ENCODE measurements at regions not wholly inside any gene's neighbourhood (a gene's known extent, or its start where the extent isn't known, plus 50 kb on each side); places are given as distances from the start of the nearest gene placed in this dataset.

DNA sequence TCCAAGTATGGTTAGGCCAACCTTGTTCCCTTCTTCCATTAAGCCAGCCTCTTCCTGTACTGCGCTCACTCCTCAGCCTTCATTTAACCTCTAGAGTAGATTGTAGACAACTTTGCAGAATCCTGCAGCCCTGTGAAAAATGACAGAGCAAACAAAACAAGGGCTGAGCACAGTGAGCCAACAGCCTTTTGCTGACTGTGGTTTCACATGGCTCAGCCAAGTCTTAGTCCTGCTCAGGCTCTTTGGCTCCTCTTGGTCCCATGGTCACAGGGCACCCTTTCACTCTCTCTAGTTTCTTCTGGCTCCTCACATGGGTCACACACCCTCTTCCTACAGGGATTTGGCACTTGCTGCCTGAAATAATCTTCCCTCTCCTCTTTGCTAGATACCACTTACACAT lies 900.3 kb downstream of the CCSER2 start:
- DNase-seq: no peak
- H2BK5ac ChIP-seq (ENCODE audit: low read depth, low read length, poor library complexity, severe bottlenecking): no peak overlapping the region
- intact Hi-C loops (cut with micrococcal nuclease): no loop called here
- TF ChIP-seq RAD21 (IDR thresholded peaks at IDR 0.05; ENCODE audit: low read length) (no peak), CHD1 (IDR thresholded peaks at IDR 0.05; ENCODE audit: low read depth, low read length) (no peak), MXI1 (IDR thresholded peaks at IDR 0.05; ENCODE audit: borderline replicate concordance, low read depth, low read length) (no peak), BHLHE40 (IDR thresholded peaks at IDR 0.05; ENCODE audit: low read depth, low read length) (no peak), FOS (IDR thresholded peaks at IDR 0.05; ENCODE audit: low read depth, low read length) (no peak), RFX5 (IDR thresholded peaks at IDR 0.05; ENCODE audit: low read depth, low read length) (no peak), NFE2L2 (IDR thresholded peaks at IDR 0.05; ENCODE audit: low read depth, low read length) (no peak), CEBPB (IDR thresholded peaks at IDR 0.05; ENCODE audit: low read depth, low read length) (no peak), MAFK (IDR thresholded peaks at IDR 0.05; ENCODE audit: low read depth, low read length) (no peak), MAZ (IDR thresholded peaks at IDR 0.05; ENCODE audit: borderline replicate concordance, low read depth, low read length) (no peak), SMC3 (IDR thresholded peaks at IDR 0.05; ENCODE audit: low read depth, low read length) (no peak)
- TF ChIP-seq, protein P1, sequence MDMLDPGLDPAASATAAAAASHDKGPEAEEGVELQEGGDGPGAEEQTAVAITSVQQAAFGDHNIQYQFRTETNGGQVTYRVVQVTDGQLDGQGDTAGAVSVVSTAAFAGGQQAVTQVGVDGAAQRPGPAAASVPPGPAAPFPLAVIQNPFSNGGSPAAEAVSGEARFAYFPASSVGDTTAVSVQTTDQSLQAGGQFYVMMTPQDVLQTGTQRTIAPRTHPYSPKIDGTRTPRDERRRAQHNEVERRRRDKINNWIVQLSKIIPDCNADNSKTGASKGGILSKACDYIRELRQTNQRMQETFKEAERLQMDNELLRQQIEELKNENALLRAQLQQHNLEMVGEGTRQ (IDR thresholded peaks at IDR 0.05; ENCODE audit: low read depth, low read length): no peak
- TF ChIP-seq, protein P2, sequence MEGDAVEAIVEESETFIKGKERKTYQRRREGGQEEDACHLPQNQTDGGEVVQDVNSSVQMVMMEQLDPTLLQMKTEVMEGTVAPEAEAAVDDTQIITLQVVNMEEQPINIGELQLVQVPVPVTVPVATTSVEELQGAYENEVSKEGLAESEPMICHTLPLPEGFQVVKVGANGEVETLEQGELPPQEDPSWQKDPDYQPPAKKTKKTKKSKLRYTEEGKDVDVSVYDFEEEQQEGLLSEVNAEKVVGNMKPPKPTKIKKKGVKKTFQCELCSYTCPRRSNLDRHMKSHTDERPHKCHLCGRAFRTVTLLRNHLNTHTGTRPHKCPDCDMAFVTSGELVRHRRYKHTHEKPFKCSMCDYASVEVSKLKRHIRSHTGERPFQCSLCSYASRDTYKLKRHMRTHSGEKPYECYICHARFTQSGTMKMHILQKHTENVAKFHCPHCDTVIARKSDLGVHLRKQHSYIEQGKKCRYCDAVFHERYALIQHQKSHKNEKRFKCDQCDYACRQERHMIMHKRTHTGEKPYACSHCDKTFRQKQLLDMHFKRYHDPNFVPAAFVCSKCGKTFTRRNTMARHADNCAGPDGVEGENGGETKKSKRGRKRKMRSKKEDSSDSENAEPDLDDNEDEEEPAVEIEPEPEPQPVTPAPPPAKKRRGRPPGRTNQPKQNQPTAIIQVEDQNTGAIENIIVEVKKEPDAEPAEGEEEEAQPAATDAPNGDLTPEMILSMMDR (conservative IDR thresholded peaks at IDR 0.05; ENCODE audit: low read depth, low read length): no peak
- TF ChIP-seq, protein P3, sequence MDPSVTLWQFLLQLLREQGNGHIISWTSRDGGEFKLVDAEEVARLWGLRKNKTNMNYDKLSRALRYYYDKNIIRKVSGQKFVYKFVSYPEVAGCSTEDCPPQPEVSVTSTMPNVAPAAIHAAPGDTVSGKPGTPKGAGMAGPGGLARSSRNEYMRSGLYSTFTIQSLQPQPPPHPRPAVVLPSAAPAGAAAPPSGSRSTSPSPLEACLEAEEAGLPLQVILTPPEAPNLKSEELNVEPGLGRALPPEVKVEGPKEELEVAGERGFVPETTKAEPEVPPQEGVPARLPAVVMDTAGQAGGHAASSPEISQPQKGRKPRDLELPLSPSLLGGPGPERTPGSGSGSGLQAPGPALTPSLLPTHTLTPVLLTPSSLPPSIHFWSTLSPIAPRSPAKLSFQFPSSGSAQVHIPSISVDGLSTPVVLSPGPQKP (IDR thresholded peaks at IDR 0.05; ENCODE audit: borderline replicate concordance, low read depth, low read length): no peak
- H3K56ac ChIP-seq (ENCODE audit: extremely low read depth, insufficient read depth, low read length): no peak overlapping the region
- H2AK5ac ChIP-seq (ENCODE audit: low read depth, low read length): no peak overlapping the region
- H4K5ac ChIP-seq (ENCODE audit: low read depth, low read length): no peak overlapping the region
- no peak overlapping the region for H2AFZ ChIP-seq (replicated peaks; ENCODE audit: low read length, poor library complexity)
- no peaks in the 10 kb centered on the region for H3K4me1 ChIP-seq (ENCODE audit: control insufficient read depth, insufficient read depth, low read length)
- H3K9me3 ChIP-seq (ENCODE audit: control insufficient read depth, insufficient read depth, low read length): peaks cover 14% of the 10 kb centered on the region
- ATAC-seq (ENCODE audit: low read depth): no peak
- H3K36me3 ChIP-seq (ENCODE audit: control insufficient read depth, insufficient read depth, low read length): no peaks in the 10 kb centered on the region
- no peaks in the 10 kb centered on the region for H4K20me1 ChIP-seq (ENCODE audit: insufficient read depth, low read length)
- POLR2A ChIA-PET (ENCODE audit: unreplicated experiment): no interaction called here
- no peak overlapping the region for H2BK120ac ChIP-seq (ENCODE audit: low read depth, low read length)
- no peak overlapping the region for H4K91ac ChIP-seq (ENCODE audit: insufficient read depth, low read depth, low read length)
- no peak overlapping the region for H3K4ac ChIP-seq (ENCODE audit: low read depth, low read length)
- no peaks in the 10 kb centered on the region for H3K79me1 ChIP-seq (ENCODE audit: low read depth in 1 of 2, low read length in 2 of 2)
- no peaks in the 10 kb centered on the region for H3K9me1 ChIP-seq (ENCODE audit: insufficient read depth, low read length)
- WGBS, 2 experiments (ENCODE audit: extremely low coverage in 2 of 2, insufficient read length in 1 of 2): no CpG with 5 or more reads among the region's 1 CpG
- no TSS peak for BruUV-seq (replicated peaks)
- H2AK9ac ChIP-seq (replicated peaks; ENCODE audit: low read depth, low read length, poor library complexity): no peak overlapping the region
- in situ Hi-C loops (cut with MboI; ENCODE audit: low sequenced_read_pairs): no loop called here
- dilution Hi-C loops (cut with HindIII; ENCODE audit: low sequenced_read_pairs, unreplicated experiment): no loop called here
- H3K27ac ChIP-seq (ENCODE audit: insufficient read depth, low read length): no peak overlapping the region
- no peak overlapping the region for H2BK15ac ChIP-seq (ENCODE audit: low read depth, low read length)
- no peak overlapping the region for H3K18ac ChIP-seq (ENCODE audit: low read depth, low read length)
- H3K14ac ChIP-seq (replicated peaks; ENCODE audit: low read depth, low read length): no peak overlapping the region
- H3K9ac ChIP-seq (ENCODE audit: low read depth, low read length): no peak overlapping the region
- CTCF ChIA-PET: no interaction called here
- no peak overlapping the region for H3K23ac ChIP-seq (ENCODE audit: low read depth, low read length)
- no peak overlapping the region for H3K4me3 ChIP-seq (ENCODE audit: insufficient read depth, low read depth, low read length)
- no peak overlapping the region for H2BK20ac ChIP-seq (ENCODE audit: low read depth, low read length)
- H3K4me2 ChIP-seq (ENCODE audit: low read depth, low read length): no peak overlapping the region
- no peaks in the 10 kb centered on the region for H3K27me3 ChIP-seq (ENCODE audit: control insufficient read depth, insufficient read depth, low read length)
- H4K8ac ChIP-seq (ENCODE audit: low read depth in 2 of 2, low read length in 2 of 2): no peak overlapping the region
